ENCODE measurements at regions not wholly inside any gene's neighbourhood (a gene's known extent, or its start where the extent isn't known, plus 50 kb on each side); places are given as distances from the start of the nearest gene placed in this dataset.

- TF ChIP-seq CTCF (conservative IDR thresholded peaks at IDR 0.05; ENCODE audit: low read depth, low read length) (no peak), RAD21 (IDR thresholded peaks at IDR 0.05; ENCODE audit: low read length) (no peak), NFE2L2 (IDR thresholded peaks at IDR 0.05; ENCODE audit: low read depth, low read length) (no peak), MAFK (IDR thresholded peaks at IDR 0.05; ENCODE audit: low read depth, low read length) (no peak), RFX5 (IDR thresholded peaks at IDR 0.05; ENCODE audit: low read depth, low read length) (no peak), SMC3 (IDR thresholded peaks at IDR 0.05; ENCODE audit: low read depth, low read length) (no peak)
These were observed 62.8 kb upstream of the AFF3 start for GRCh38 chr2:100205174-100205573.

All from IMR-90 (cell line).